Natural killer cell (primary cell): ENCODE measurements at regions not wholly inside any gene's neighbourhood (a gene's known extent, or its start where the extent isn't known, plus 50 kb on each side); places are given as distances from the start of the nearest gene placed in this dataset.

Source experiments
- ATAC-seq, 3 donors: fragments of 150-1000 bp in 2 of 3; fragments of 200-7000 bp in 1 of 3; cut with Tn5 transposase; 1 replicate in 1 of 3; 2 replicates in 2 of 3; pipeline ENCODE4 v1.10.0; 2021; ENCODE audit warnings: mild to moderate bottlenecking in 2 of 3, moderate library complexity in 2 of 3
- DNase-seq, 2 donors: peaks; one replicate each; pipeline versions ENCODE4 v3.0.0 to v3.0.0-alpha.2; 2013 to 2021; ENCODE audit warnings: mixed read lengths in 1 of 2
- H3K27ac ChIP-seq: one replicate; pipeline ENCODE4 v1.5.1; 2013; ENCODE audit warnings: mild to moderate bottlenecking, low read length
- H3K27me3 ChIP-seq: one replicate; pipeline ENCODE4 v1.6.1; 2013; ENCODE audit warnings: low read length; ENCODE audit not compliant: control insufficient read depth, insufficient read depth
- H3K36me3 ChIP-seq: one replicate; pipeline ENCODE4 v1.6.1; 2013; ENCODE audit warnings: low read length; ENCODE audit not compliant: control insufficient read depth, insufficient read depth
- H3K4me1 ChIP-seq: one replicate; pipeline ENCODE4 v1.6.1; 2013; ENCODE audit warnings: low read length; ENCODE audit not compliant: control insufficient read depth, insufficient read depth
- H3K4me3 ChIP-seq: one replicate; pipeline ENCODE4 v1.5.1; 2013; ENCODE audit warnings: low read length
- H3K9me3 ChIP-seq: one replicate; pipeline ENCODE4 v1.6.1; 2013; ENCODE audit warnings: low read length; ENCODE audit not compliant: control insufficient read depth, insufficient read depth
- H3K27ac Mint-ChIP-seq, 2 donors: one replicate each; pipeline ENCODE4 v1.8.0; 2022; ENCODE audit warnings: mild to moderate bottlenecking in 2 of 2, mixed read lengths in 2 of 2, moderate library complexity in 1 of 2
- H3K27me3 Mint-ChIP-seq, 2 donors: one replicate each; pipeline ENCODE4 v1.8.0; 2022; ENCODE audit warnings: low read depth in 2 of 2, mixed read lengths in 2 of 2
- H3K36me3 Mint-ChIP-seq: one replicate; pipeline ENCODE4 v1.8.0; 2022; ENCODE audit warnings: mixed read lengths
- H3K4me1 Mint-ChIP-seq, 2 donors: one replicate each; pipeline ENCODE4 v1.8.0; 2022; ENCODE audit warnings: mixed read lengths in 2 of 2
- H3K4me3 Mint-ChIP-seq: one replicate; pipeline ENCODE4 v1.8.0; 2022; ENCODE audit warnings: mild to moderate bottlenecking, moderate library complexity, mixed read lengths
- H3K9me3 Mint-ChIP-seq, 2 donors: one replicate each; pipeline ENCODE4 v1.8.0; 2022; ENCODE audit warnings: mixed read lengths in 2 of 2
- WGBS: methylation state at CpG from one replicate; pipeline ENCODE4 v1.1.7; 2013; ENCODE audit warnings: missing lambda C conversion rate; ENCODE audit not compliant: insufficient coverage; 5-methylcytosine and 5-hydroxymethylcytosine counted together
- intact Hi-C: fragments of 100-400 bp; cut with micrococcal nuclease; formaldehyde crosslinking; loops from one replicate; pipeline ENCODE4 v1.14.2; 2022
- TF ChIP-seq, protein P1 (sequence below): fragments of 200-600 bp; IDR thresholded peaks from one replicate; pipeline ENCODE4 v1.8.0; 2022; ENCODE audit warnings: antibody characterized with exemption

GRCh38 chr12:28129031-28129430 is 61.2 kb upstream of the CCDC91 start:
- H3K4me1 Mint-ChIP-seq = no peaks in the 10 kb centered on the region
- no CpG with 5 or more reads among the region's 1 CpG for WGBS
- intact Hi-C loops = no loop called here
- H3K9me3 Mint-ChIP-seq = no peaks in the 10 kb centered on the region
- H3K36me3 Mint-ChIP-seq = no peaks in the 10 kb centered on the region
- TF ChIP-seq, protein P1, sequence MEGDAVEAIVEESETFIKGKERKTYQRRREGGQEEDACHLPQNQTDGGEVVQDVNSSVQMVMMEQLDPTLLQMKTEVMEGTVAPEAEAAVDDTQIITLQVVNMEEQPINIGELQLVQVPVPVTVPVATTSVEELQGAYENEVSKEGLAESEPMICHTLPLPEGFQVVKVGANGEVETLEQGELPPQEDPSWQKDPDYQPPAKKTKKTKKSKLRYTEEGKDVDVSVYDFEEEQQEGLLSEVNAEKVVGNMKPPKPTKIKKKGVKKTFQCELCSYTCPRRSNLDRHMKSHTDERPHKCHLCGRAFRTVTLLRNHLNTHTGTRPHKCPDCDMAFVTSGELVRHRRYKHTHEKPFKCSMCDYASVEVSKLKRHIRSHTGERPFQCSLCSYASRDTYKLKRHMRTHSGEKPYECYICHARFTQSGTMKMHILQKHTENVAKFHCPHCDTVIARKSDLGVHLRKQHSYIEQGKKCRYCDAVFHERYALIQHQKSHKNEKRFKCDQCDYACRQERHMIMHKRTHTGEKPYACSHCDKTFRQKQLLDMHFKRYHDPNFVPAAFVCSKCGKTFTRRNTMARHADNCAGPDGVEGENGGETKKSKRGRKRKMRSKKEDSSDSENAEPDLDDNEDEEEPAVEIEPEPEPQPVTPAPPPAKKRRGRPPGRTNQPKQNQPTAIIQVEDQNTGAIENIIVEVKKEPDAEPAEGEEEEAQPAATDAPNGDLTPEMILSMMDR = no peak
- Histone ChIP-seq H3K4me3 (no peak overlapping the region), H3K4me1 (no peaks in the 10 kb centered on the region), H3K36me3 (no peaks in the 10 kb centered on the region), H3K27ac (no peak overlapping the region), H3K27me3 (peaks cover 2% of the 10 kb centered on the region), H3K9me3 (no peaks in the 10 kb centered on the region)
- no peak overlapping the region for H3K4me3 Mint-ChIP-seq
- H3K27ac Mint-ChIP-seq = no peak overlapping the region
- DNase-seq (no peak), ATAC-seq (no peak)
- H3K27me3 Mint-ChIP-seq = peaks cover 0 to 10% of the 10 kb centered on the region in 2 donors

DNA sequence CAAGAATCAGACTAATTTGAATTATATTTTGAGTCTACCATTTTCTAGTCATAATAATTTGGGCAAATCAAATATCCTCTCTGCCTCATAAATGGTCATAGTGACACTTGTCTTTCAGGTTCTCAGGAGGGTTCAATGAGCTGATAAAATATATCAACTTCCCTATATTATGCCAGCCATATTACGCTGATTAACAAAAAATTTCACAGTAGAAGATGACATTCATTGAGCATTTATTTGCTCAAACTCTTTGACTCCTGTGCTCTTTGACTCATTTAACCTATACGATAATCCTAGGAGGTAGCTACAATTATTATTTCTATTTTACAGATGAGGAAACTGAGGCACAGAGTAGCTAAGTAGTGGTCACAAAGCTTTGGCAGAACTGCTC is 60.0 kb upstream of the CCDC91 start:
- H3K27ac Mint-ChIP-seq = no peak overlapping the region
- Histone ChIP-seq H3K36me3 (no peaks in the 10 kb centered on the region), H3K27me3 (peaks cover 2% of the 10 kb centered on the region), H3K27ac (no peak overlapping the region), H3K4me1 (no peaks in the 10 kb centered on the region), H3K4me3 (no peak overlapping the region), H3K9me3 (no peaks in the 10 kb centered on the region)
- ATAC-seq (no peak), DNase-seq (no peak)
- peaks cover 0 to 10% of the 10 kb centered on the region in 2 donors for H3K27me3 Mint-ChIP-seq
- no peaks in the 10 kb centered on the region for H3K4me1 Mint-ChIP-seq
- WGBS = 92% methylated on average over 1 of the region's 2 CpGs
- intact Hi-C loops = no loop called here
- peaks cover 0 to 2% of the 10 kb centered on the region in 2 donors for H3K9me3 Mint-ChIP-seq
- no peaks in the 10 kb centered on the region for H3K36me3 Mint-ChIP-seq
- H3K4me3 Mint-ChIP-seq = no peak overlapping the region
- TF ChIP-seq, protein P1 = no peak

- intact Hi-C loops = no loop called here
Measured at GRCh38 chr12:28130625-28131598, 59.3 kb upstream of the CCDC91 start.

More at GRCh38 chr12:28130625-28131598, 59.3 kb upstream of the CCDC91 start:
- Histone ChIP-seq H3K27me3 (peaks cover 2% of the 10 kb centered on the region), H3K4me3 (no peak overlapping the region), H3K9me3 (no peaks in the 10 kb centered on the region), H3K4me1 (no peaks in the 10 kb centered on the region), H3K27ac (no peak overlapping the region), H3K36me3 (no peaks in the 10 kb centered on the region)
- Mint-ChIP-seq H3K27ac (no peak overlapping the region), H3K27me3 (peaks cover 5 to 10% of the 10 kb centered on the region in 2 donors), H3K9me3 (peaks cover 0 to 2% of the 10 kb centered on the region in 2 donors), H3K4me3 (no peak overlapping the region), H3K4me1 (no peaks in the 10 kb centered on the region), H3K36me3 (no peaks in the 10 kb centered on the region)
- no peak for ATAC-seq
- TF ChIP-seq, protein P1 = no peak
- 94% methylated on average over 9 of the region's 10 CpGs for whole genome bisulfite sequencing
- DNase-seq = no peak
